NT2/D1 (cell line): ENCODE measurements at regions not wholly inside any gene's neighbourhood (a gene's known extent, or its start where the extent isn't known, plus 50 kb on each side); places are given as distances from the start of the nearest gene placed in this dataset.

Experiments used
- YY1 ChIP-seq: IDR thresholded peaks from 2 replicates; pipeline ENCODE4 v1.6.1; 2011; ENCODE audit not compliant: insufficient read length, insufficient read depth
- ZNF274 ChIP-seq: IDR thresholded peaks from 2 replicates; pipeline ENCODE4 v1.6.1; 2011; ENCODE audit warnings: mild to moderate bottlenecking, low read depth, low read length

- no peak for TF ChIP-seq YY1
- no peak for TF ChIP-seq ZNF274
Observed at GRCh38 chr12:118706437-118706836, 274.9 kb upstream of the SRRM4 start.
